Uterus (tissue), 3 donors: ENCODE measurements at regions not wholly inside any gene's neighbourhood (a gene's known extent, or its start where the extent isn't known, plus 50 kb on each side); places are given as distances from the start of the nearest gene placed in this dataset.

Source experiments
- DNase-seq, 2 donors: peaks; one replicate each; pipeline ENCODE4 v3.0.0-alpha.2; 2019 to 2020
- H3K27ac ChIP-seq, 2 donors: fragments of 200-600 bp; sonication (generic); 1 replicate in 1 of 2; 2 replicates in 1 of 2; pipeline ENCODE4 v1.5.1; 2016 to 2018
- H3K27me3 ChIP-seq, 2 donors: fragments of 200-600 bp; sonication (generic); one replicate each; pipeline ENCODE4 v1.5.1; 2018 to 2019; ENCODE audit warnings: control low read depth in 1 of 2
- H3K36me3 ChIP-seq, 2 donors: fragments of 200-600 bp; sonication (generic); one replicate each; pipeline ENCODE4 v1.5.1; 2019; ENCODE audit warnings: control low read depth in 1 of 2
- H3K4me1 ChIP-seq, 2 donors: fragments of 200-600 bp; sonication (generic); one replicate each; pipeline ENCODE4 v1.5.1; 2018 to 2019; ENCODE audit warnings: control low read depth in 1 of 2
- H3K4me3 ChIP-seq, 2 donors: fragments of 200-600 bp; sonication (generic); 1 replicate in 1 of 2; 2 replicates in 1 of 2; pipeline ENCODE4 v1.5.1; 2018 to 2019; ENCODE audit warnings: mild to moderate bottlenecking in 1 of 2
- H3K9me3 ChIP-seq, 2 donors: fragments of 200-600 bp; sonication (generic); one replicate each; pipeline ENCODE4 v1.5.1; 2019; ENCODE audit warnings: control low read depth in 1 of 2
- POLR2A ChIP-seq, 2 donors: fragments of 450-650 bp; IDR thresholded peaks; one replicate each; pipeline ENCODE4 v1.6.1; 2016; ENCODE audit warnings: antibody characterized with exemption in 2 of 2, mild to moderate bottlenecking in 1 of 2, moderate library complexity in 1 of 2
- intact Hi-C: fragments of 100-400 bp; cut with DNase I; formaldehyde crosslinking; loops from one replicate; pipeline ENCODE4 v1.15.1; 2023; ENCODE audit warnings: low total_unique reads
- TF ChIP-seq, protein P1 (sequence below), 4 experiments: fragments of 200-600 bp in 2 of 4; fragments of 450-650 bp in 2 of 4; sonication (generic) in 2 of 4; IDR thresholded peaks; one replicate each; pipeline ENCODE4 v1.5.1; 2016 to 2019; ENCODE audit warnings: antibody characterized with exemption in 4 of 4, mild to moderate bottlenecking in 2 of 4, moderate library complexity in 1 of 4
- donor health status: DM: yes; HTN: yes; CAD: no.

DNA sequence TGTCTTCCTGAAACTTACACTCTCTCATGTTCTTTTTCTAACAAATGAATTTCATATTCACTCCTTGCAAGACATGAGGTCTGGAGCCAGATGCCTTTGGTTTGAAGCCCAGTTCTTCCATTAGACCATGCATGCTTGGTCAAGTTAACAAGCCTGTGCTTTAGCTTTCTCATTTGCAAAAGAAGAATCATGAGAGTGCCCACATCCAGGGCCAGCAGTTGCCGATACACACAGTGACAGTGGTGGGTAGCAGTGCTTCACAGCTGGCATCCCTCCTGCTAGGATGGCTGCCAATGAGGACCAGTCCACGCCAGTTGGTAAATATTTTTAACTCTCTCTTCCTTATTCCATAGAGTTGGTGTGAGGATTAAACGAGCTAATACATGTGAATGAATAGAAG, 163.1 kb downstream of the PHLDA1 start:
- intact Hi-C loops = no loop called here
- no peaks in the 10 kb centered on the region for H3K36me3 ChIP-seq
- no peaks in the 10 kb centered on the region for H3K4me1 ChIP-seq
- no peak for DNase-seq
- H3K27me3 ChIP-seq = no peaks in the 10 kb centered on the region
- no peak for TF ChIP-seq POLR2A (IDR thresholded peaks at IDR 0.05)
- TF ChIP-seq, protein P1, sequence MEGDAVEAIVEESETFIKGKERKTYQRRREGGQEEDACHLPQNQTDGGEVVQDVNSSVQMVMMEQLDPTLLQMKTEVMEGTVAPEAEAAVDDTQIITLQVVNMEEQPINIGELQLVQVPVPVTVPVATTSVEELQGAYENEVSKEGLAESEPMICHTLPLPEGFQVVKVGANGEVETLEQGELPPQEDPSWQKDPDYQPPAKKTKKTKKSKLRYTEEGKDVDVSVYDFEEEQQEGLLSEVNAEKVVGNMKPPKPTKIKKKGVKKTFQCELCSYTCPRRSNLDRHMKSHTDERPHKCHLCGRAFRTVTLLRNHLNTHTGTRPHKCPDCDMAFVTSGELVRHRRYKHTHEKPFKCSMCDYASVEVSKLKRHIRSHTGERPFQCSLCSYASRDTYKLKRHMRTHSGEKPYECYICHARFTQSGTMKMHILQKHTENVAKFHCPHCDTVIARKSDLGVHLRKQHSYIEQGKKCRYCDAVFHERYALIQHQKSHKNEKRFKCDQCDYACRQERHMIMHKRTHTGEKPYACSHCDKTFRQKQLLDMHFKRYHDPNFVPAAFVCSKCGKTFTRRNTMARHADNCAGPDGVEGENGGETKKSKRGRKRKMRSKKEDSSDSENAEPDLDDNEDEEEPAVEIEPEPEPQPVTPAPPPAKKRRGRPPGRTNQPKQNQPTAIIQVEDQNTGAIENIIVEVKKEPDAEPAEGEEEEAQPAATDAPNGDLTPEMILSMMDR (IDR thresholded peaks at IDR 0.05) = no peak
- no peak overlapping the region for H3K4me3 ChIP-seq
- H3K9me3 ChIP-seq = no peaks in the 10 kb centered on the region
- H3K27ac ChIP-seq = no peak overlapping the region

DNA sequence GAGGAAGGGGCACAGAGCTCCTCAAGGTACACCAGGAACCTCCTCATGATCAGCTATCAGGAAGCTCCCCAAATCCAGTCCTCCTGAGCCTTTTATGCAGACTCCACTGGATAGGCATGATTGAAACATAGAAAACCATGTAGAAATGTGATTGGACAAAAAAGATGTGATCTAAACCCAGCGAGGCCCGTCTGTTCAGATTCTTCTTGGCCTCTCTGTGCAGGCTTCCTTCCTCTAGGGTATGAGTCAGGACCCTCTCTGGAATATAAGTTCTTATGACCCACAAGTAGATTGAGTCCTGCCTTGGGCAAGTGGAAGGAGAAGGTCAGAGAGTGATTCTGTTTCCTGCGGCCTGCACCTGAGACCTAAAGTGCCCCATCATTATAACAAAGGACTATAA, 166.3 kb downstream of the PHLDA1 start:
- intact Hi-C loops = no loop called here
- no peak overlapping the region for H3K27ac ChIP-seq
- no peaks in the 10 kb centered on the region for H3K27me3 ChIP-seq
- no peak for TF ChIP-seq POLR2A (IDR thresholded peaks at IDR 0.05)
- TF ChIP-seq, protein P1 (IDR thresholded peaks at IDR 0.05) = no peak
- H3K36me3 ChIP-seq = no peaks in the 10 kb centered on the region
- no peaks in the 10 kb centered on the region for H3K4me1 ChIP-seq
- no peaks in the 10 kb centered on the region for H3K9me3 ChIP-seq
- no peak overlapping the region for H3K4me3 ChIP-seq
- DNase-seq = no peak

DNA sequence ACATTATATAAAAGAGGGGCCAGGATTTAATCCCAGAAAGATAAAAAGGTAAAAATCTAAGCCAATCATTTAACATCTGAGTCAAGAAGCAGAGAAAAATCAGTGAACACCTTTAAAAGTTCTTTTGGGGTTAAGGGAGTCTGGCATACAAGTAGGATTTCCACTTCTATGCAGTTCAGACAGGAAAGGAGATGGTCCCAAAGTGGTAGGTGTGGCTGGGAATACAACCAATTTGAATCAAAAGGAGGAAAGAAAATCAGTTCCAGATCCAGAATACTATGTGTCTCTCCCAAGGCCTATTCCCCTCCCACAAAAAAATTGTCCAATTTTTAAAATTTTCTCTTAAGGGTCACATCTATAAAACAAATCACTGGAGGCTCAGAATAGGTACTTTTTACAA, 167.4 kb downstream of the PHLDA1 start:
- Histone ChIP-seq H3K4me1 (no peaks in the 10 kb centered on the region), H3K4me3 (no peak overlapping the region), H3K9me3 (no peaks in the 10 kb centered on the region), H3K27ac (no peak overlapping the region), H3K27me3 (no peaks in the 10 kb centered on the region), H3K36me3 (no peaks in the 10 kb centered on the region)
- no peak for TF ChIP-seq POLR2A (IDR thresholded peaks at IDR 0.05)
- intact Hi-C loops = no loop called here
- DNase-seq = no peak

DNA sequence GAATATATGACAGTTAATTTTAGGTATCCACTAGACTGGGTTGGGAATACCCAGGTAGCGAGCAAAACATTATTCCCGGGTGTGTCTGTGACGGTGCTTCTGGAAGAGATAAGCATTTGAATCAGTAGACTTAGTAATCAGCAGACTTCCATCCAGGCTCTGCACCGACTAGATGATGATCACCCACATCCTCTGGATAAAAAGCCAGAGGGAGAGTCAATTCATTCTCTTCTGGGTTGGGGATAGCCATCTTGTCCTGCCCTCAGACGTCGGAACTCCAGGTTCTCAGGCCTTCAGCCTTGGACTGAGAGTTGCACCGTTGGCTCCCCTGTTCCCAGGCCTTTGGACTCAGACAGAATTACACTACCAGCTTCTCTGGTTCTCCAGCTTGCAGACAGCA, 168.0 kb downstream of the PHLDA1 start:
- intact Hi-C loops = no loop called here
- Histone ChIP-seq H3K4me3 (no peak overlapping the region), H3K9me3 (no peaks in the 10 kb centered on the region), H3K36me3 (no peaks in the 10 kb centered on the region), H3K27me3 (no peaks in the 10 kb centered on the region), H3K27ac (no peak overlapping the region), H3K4me1 (no peaks in the 10 kb centered on the region)
- no peak for DNase-seq
- TF ChIP-seq, protein P1 (IDR thresholded peaks at IDR 0.05) = no peak
- TF ChIP-seq POLR2A (IDR thresholded peaks at IDR 0.05) = no peak

DNA sequence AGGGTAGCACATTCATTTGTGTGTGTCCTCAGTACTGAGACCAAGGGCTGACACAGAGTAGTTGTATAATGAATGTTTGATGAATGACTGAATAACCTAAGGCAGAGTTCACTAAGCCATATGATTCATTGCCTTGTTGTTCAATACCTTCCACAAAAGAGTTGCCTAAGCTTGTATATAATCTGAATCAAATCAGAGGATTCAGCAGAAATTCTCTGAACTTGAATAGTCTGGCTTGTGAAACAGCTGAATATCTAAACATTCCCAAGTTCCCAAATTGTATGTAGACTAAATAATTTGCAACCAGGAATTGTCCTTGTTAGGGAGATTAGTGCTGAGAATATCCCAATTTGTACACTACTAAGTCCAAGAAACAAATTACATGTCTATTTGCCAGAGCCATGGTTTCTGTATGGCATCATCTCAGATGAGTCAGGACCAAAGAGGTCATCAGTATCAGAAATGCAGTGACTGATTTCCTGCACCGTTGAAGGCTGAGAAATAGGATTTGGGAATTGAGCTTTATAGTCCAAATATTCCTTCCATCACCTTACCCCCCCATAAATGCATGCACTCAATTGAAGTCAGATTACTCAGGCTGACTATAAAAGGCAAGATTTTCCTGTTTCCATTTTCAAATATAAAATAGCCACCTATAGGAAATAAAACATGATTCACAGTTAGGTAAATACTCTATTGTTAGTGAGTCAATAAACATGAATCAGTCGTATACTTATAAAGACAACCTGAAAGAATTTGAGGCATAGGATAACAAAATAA, 168.7 kb downstream of the PHLDA1 start:
- intact Hi-C loops = no loop called here
- no peak overlapping the region for H3K4me3 ChIP-seq
- no peaks in the 10 kb centered on the region for H3K4me1 ChIP-seq
- H3K36me3 ChIP-seq = no peaks in the 10 kb centered on the region
- TF ChIP-seq, protein P1 (IDR thresholded peaks at IDR 0.05) = no peak
- no peak for TF ChIP-seq POLR2A (IDR thresholded peaks at IDR 0.05)
- no peaks in the 10 kb centered on the region for H3K27me3 ChIP-seq
- H3K27ac ChIP-seq = no peak overlapping the region
- no peaks in the 10 kb centered on the region for H3K9me3 ChIP-seq
- no peak for DNase-seq
